GM03348 (cell line): ENCODE measurements at regions not wholly inside any gene's neighbourhood (a gene's known extent, or its start where the extent isn't known, plus 50 kb on each side); places are given as distances from the start of the nearest gene placed in this dataset.
"Not testable (repeated sequence)": the region's sequence is repeated elsewhere in the genome, so short reads cannot be mapped to it uniquely, and the experiment has no call there.

Experiments used
- DNase-seq: peaks from one replicate; pipeline ENCODE4 v3.0.0; 2012; ENCODE audit warnings: low spot score

GRCh38 chr3:66934041-66934440, 64.1 kb upstream of the KBTBD8 start:
- no peak for DNase-seq

DNA sequence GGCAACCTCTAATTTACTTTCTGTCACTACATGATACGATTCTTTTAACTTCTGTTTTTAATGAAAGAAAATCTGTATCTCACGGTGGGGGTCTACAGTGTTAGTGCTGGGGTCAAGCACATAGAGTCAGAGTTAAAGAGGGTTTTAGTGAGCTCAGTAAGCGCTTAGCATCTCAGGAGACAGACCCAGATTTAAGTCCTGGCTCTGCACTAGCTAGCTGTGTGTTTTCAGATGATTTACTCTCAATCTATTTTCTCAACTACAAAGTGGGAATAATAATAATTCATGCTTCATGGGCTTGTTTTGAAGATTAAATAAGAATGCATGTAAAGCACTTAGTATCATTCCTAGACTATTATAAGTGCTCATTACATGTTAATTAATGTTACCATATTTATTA, 63.4 kb upstream of the KBTBD8 start:
- DNase-seq = no peak

GRCh38 chr3:66937041-66937440, 61.1 kb upstream of the KBTBD8 start:
- DNase-seq = not testable (repeated sequence)

DNA sequence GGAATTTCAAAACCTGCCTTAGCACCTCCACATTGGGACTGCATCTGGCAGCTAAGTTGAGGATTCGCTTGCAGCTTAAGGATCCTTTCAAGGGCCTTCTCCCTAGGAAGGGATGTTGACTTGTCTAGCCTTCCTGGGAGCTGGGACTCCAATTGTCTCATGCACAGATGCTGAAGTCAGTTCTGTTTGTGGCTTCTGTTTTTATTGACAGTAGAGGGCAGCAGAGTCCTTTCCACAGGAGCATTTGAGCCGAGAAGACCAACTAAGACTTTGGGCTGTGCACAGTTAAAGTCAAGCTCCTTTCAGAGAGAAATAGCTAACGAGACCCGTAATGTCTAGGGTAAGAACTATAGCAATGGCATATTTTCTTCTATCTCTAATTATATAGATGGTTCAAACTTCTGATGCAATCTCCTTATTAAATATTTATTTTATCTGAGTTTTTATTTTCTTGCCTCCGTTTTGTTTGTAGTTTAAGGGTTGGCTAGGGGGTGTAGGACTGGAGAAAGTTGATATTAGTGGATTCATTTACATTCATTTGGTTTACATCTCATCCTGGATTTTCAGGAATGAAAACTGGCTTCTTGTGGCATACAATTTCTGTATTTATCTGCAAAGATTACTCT, 59.7 kb upstream of the KBTBD8 start:
- peak; percentile 67 for DNase-seq

DNA sequence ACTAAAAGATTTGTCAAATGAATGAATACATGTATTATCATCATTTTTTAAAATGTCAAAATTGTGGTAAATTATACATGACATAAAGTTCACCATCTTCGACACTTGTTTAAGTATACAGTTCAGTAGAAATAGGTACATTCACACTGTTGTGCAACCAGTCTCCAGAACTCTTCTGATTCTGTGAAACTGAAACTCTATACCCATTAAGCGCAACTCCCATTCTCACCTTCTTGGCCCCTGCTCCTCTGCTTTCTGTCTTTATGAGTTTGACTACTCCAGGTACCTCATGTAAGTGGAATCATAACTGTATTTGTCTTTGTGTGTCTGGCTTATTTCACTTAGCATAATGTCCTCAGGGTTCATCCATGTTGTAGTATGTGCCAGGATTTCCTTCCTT, 50.1 kb upstream of the KBTBD8 start:
- no peak for DNase-seq
